GM12875 (cell line): ENCODE measurements at regions not wholly inside any gene's neighbourhood (a gene's known extent, or its start where the extent isn't known, plus 50 kb on each side); places are given as distances from the start of the nearest gene placed in this dataset.

ENCODE experiments used
- H3K4me3 ChIP-seq: one replicate; pipeline ENCODE4 v1.5.1; 2011; ENCODE audit warnings: low read depth, low read length, control low read depth
- TF ChIP-seq, protein P1 (sequence below): IDR thresholded peaks from 2 replicates; pipeline ENCODE4 v1.5.1; 2011; ENCODE audit warnings: low read depth, mild to moderate bottlenecking, control low read depth, inconsistent platforms, low read length, moderate library complexity, borderline replicate concordance; ENCODE audit not compliant: insufficient read depth

- H3K4me3 ChIP-seq, result no peak overlapping the region
- TF ChIP-seq, protein P1, sequence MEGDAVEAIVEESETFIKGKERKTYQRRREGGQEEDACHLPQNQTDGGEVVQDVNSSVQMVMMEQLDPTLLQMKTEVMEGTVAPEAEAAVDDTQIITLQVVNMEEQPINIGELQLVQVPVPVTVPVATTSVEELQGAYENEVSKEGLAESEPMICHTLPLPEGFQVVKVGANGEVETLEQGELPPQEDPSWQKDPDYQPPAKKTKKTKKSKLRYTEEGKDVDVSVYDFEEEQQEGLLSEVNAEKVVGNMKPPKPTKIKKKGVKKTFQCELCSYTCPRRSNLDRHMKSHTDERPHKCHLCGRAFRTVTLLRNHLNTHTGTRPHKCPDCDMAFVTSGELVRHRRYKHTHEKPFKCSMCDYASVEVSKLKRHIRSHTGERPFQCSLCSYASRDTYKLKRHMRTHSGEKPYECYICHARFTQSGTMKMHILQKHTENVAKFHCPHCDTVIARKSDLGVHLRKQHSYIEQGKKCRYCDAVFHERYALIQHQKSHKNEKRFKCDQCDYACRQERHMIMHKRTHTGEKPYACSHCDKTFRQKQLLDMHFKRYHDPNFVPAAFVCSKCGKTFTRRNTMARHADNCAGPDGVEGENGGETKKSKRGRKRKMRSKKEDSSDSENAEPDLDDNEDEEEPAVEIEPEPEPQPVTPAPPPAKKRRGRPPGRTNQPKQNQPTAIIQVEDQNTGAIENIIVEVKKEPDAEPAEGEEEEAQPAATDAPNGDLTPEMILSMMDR, result no peak
These were observed 67.3 kb upstream of the CCN6 start for GRCh38 chr6:111986651-111987050.

DNA sequence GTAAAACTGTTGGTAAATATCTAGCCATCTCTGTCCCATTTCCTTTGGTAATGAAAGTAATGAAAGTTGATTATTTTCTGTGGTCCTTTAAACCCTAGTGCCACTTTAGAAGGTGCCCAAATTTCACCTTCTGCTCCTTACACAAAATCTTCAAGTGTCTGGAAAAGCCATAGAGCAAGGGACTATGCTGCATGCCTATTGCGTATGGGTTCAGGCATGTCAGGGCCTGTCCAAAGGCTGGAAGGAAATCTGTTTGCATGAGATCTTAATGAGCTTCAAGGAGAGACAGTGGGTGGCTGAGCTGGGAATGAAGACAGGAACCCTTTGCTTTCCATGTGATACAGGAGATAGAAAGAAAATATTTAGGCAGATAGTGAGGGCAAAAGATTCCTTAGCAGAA is 66.6 kb upstream of the CCN6 start:
- TF ChIP-seq, protein P1, result no peak
- no peak overlapping the region for H3K4me3 ChIP-seq

GRCh38 chr6:111988926-111989325 is 65.0 kb upstream of the CCN6 start:
- TF ChIP-seq, protein P1, result no peak
- no peak overlapping the region for H3K4me3 ChIP-seq

DNA sequence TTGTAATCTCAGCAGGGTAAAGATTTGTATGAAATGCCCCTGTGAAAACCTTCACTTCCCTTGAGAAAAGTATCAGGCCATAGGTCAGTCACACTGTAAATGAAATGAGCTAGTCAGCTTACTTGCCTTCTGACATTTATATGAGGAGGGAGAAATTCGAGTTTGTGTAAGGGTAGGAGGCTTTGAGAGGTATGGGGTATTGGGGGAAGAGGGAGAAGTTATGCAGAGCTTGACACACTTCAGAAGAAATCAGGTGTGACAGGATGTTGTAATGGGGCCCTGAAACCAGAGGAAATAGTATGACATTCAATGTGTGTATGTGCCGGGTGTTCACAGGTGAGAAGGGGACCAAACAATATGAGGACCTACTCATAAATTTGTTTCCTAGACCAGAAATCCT is 64.2 kb upstream of the CCN6 start:
- TF ChIP-seq, protein P1, result no peak
- H3K4me3 ChIP-seq, result no peak overlapping the region

GRCh38 chr6:111990214-111990613 is 63.7 kb upstream of the CCN6 start:
- TF ChIP-seq, protein P1, result no peak
- H3K4me3 ChIP-seq, result no peak overlapping the region

- no peak overlapping the region for H3K4me3 ChIP-seq
- TF ChIP-seq, protein P1, result no peak
These were observed 61.1 kb upstream of the CCN6 start for GRCh38 chr6:111992851-111993250.

GRCh38 chr6:111993342-111993741 is 60.6 kb upstream of the CCN6 start:
- TF ChIP-seq, protein P1, result no peak
- H3K4me3 ChIP-seq, result no peak overlapping the region
